Activated T-cell treated with anti-CD3 and anti-CD28 coated beads, Interleukin-2, amount 50 U/mL, for 1 hour (primary cell): ENCODE measurements at regions not wholly inside any gene's neighbourhood (a gene's known extent, or its start where the extent isn't known, plus 50 kb on each side); places are given as distances from the start of the nearest gene placed in this dataset.
"Not testable (repeated sequence)": the region's sequence is repeated elsewhere in the genome, so short reads cannot be mapped to it uniquely, and the experiment has no call there.

ENCODE experiments used
- DNase-seq: peaks from one replicate; pipeline ENCODE4 v3.0.0-alpha.2; 2020

GRCh38 chr11:15300341-15300740 lies 185.6 kb downstream of the INSC start:
- DNase-seq, result no peak

DNA sequence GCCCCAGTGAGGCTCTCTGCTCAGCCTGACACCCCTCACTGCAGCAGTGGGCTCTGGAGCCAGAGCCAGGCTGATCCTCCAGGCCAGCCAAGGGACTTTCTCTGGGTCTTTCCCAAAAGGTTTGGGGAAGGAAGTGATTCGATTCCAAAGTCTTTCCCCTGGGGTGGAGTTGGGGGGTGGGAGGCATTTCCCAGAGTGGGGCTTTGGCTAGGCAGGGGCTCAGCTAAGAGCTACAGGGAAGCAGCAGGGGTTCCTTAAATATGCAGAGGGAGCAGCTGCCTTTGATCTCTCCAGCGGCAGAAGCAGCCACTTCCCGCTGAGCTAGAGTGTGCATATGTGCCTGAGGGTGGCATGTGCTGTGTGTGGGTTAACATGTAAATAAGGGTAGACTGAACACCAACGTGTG lies 192.9 kb downstream of the INSC start:
- DNase-seq, result no peak

DNA sequence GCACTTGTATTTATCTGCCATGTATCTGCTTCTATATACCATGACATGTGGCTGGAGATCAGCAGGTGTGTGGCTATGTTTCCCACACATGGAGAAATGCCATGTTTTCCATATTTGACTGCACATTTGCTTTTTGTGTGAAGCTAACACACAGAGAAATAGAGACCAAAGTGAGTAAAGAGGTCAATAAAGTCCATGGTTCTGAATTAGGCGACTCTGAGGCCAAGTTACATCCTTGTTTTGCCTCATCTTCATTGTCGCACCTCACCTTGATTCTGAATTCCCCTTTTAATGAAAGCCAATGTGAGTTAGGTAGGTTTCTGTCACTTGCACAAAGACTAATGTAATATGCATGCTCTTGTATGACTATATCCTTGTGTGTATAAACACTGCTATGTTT lies 194.1 kb downstream of the INSC start:
- DNase-seq, result no peak

- DNase-seq, result no peak
Observed at GRCh38 chr11:15309296-15309695, 194.6 kb downstream of the INSC start.

DNA sequence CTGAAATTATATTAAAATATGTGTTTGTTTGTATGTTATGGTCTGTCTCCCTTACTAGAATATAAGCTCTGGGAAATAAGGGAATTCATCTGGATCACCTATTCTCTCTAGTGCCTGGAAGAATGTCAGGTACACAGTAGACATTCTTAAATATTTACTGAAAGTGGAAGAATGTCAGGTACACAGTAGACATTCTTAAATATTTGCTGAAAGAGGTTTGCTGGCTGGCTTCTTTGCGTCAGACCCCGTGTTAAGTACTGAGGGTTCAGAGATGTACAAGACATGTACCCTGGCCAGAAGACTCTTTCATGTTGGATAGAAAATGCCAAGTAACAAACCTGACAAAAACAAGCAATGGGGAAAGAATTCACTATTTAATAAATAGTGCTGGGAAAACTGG lies 199.1 kb downstream of the INSC start:
- DNase-seq, result no peak

DNA sequence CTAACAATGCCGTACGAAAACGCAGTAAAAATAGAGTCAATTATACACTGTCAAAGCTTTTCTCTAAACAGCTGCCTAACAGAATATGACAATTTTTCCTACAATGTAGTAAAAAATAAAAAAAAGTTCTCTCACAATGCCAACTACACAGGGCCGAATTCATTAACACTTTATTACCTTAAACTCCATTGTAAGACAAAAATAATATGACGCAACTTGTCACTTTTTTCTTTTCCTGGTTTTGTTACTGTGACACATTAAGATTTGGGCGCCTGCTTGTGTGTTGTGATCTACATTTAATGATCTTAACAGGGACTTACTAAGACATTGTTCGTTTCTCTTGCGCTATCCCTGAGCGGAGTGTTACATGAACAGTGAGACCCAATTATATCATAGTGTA lies 204.1 kb downstream of the INSC start:
- DNase-seq, result no peak

GRCh38 chr11:15326520-15326919 lies 211.8 kb downstream of the INSC start:
- DNase-seq, result no peak

- no peak for DNase-seq
Observed at GRCh38 chr11:15327786-15328231, 213.1 kb downstream of the INSC start.

DNA sequence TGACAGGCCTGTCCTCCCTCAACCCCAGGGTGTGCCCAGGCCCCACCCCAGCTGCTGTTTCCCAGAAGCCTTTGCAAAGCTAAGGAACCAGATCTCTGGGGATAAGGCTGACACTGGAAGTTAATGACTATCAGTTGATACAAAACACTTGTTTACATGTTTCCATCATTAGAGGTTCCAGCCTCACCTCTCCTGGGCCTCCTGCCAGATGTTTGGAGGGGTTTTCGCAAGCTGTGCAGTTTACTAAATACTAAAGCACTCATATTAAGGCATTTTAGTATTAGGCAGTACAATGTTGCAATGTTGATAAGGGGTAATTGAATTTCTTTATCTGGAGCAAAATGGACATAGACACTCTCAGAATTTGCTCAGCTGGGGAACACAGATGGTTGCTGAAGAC lies 218.7 kb downstream of the INSC start:
- DNase-seq, result no peak

- no peak for DNase-seq
Observed at GRCh38 chr11:15334766-15335165, 220.0 kb downstream of the INSC start.

GRCh38 chr11:15336021-15336420 lies 221.3 kb downstream of the INSC start:
- no peak for DNase-seq

DNA sequence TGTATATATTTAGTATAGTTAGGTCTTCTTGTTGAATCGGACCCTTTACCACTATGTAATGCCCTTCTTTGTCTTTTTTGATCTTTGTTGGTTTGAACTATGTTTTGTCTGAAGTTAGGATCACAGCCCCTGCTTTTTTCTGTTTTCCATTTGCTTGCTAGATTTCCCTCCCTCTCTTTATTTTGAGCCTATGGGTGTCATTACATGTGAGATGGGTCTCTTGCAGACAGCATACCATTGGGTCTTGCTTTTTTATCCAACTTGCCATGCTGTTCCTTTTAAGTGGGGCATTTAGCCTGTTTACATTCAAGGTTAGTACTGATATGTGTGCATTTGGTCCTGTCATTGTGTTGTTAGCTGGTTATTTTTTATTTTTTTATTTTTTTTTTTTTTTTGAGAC lies 224.6 kb downstream of the INSC start:
- DNase-seq, result no peak

GRCh38 chr11:15341587-15341986 lies 226.9 kb downstream of the INSC start:
- no peak for DNase-seq

DNA sequence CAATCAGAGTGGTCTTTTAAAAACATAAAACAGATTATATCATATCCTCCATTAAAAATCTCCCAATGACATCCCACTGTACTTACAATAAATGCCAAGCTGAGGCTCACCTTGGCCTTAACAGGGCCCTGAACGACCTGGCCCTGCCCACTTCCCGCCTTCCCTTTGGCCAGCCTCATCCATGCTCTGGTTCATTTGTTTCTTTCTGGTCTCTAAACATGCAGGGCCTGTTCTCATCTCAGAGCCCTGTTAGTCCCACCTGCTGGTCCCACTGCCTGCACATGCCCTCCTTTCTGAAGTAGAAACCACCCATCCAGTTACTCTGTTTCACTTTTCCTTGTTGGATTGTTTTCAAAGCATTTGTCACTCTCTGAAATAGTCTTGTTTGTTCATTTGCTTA lies 227.4 kb downstream of the INSC start:
- no peak for DNase-seq

- DNase-seq, result no peak
Observed at GRCh38 chr11:15346907-15347306, 232.2 kb downstream of the INSC start.

DNA sequence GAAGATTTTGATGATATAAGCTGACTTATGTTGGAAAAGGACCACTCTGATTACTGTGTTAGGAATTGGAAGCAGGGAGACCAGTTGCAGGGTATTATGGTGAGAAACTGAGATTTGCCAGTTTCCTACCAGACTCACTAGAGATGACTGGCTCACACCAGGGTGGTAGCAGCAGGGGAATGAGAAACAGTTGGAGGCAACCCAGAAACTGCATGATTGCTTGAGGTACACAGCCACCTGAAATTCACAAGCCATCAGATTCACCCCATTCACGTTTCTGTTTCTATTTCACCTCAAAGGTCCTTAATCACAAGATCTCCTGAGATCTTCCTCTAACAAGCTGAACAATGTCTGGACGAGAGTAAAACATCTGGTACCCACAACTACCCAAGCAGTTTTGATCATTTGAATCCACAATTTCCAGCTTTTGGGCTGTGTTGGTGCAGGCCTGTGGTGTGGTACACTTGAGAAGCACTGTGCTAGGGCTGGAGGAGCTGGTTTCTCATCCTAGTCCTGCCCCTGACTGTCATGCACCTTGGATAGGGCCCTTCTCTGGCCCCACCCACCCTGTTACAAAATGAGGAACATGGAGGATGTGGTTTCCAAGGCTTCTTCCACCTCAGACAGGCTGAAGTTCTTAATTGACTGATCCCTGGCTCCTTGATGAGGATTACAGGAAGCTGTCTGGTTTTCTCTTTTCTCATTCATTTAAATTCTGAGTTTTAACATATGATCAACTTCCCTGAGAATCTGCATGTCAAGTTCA lies 233.4 kb downstream of the INSC start:
- DNase-seq, result no peak

GRCh38 chr11:15349413-15349812 lies 234.7 kb downstream of the INSC start:
- no peak for DNase-seq

DNA sequence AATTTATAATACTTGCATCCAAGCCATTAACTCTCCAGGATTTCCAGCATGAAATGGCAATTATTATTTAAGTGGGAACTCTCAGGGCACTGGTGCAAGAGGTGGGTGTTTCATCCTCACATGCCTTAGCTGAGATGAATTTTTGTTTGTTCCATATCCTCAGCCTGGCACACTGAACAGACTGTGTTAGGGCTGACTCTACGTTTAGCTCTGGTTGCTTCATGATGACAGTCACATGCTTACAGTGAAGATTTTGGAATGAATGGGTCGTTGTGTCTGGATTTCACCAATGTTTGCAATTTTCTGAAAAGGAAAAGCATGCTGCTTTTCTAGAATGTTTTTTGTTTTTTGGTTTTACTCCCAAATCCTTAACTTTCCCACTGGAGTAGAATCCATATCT lies 246.6 kb downstream of the INSC start:
- DNase-seq, result no peak

GRCh38 chr11:15365286-15365685 lies 250.6 kb downstream of the INSC start:
- not testable (repeated sequence) for DNase-seq

DNA sequence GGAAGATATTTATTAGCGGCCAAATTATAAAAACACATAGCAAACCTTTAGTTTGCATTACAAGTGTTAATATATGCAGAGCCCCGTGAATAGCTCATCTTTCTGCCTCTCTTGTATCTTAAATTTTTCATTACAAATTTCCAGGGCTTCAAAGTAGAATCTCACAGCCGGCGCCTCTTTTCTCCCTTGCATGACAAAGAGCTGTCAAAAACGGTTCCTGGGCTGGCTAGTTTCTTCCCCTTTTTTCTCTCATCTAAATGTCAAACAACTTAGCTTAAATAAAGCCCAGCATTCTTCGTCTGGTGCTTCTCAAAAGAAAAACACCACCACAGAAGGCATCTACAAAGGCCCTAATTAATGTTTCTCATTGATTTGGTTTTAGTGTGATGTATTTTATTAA lies 253.0 kb downstream of the INSC start:
- no peak for DNase-seq

- no peak for DNase-seq
Observed at GRCh38 chr11:15370495-15371147, 255.9 kb downstream of the INSC start.

GRCh38 chr11:15371533-15371932 lies 256.8 kb downstream of the INSC start:
- DNase-seq, result no peak

DNA sequence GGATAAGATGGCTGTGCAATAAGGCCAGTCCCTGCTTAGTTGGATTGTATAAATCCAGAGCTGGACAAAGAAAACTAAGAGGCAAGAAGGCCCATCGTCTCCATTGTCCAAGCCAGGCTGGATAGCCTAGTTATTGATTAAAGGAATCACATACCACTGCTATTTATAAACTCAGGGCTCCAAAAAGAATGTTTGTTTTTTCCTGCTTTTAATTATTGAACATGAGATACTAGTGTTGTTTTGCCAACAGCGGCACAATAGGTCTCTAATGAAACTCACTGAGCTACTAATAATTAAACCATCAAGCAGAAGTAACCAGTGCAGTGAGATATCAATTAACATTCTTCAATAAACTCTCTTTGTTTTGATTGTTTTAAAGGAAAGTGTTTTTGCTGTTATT lies 259.7 kb downstream of the INSC start:
- no peak for DNase-seq

- no peak for DNase-seq
Observed at GRCh38 chr11:15378941-15379340, 264.2 kb downstream of the INSC start.

GRCh38 chr11:15379483-15379882 lies 264.8 kb downstream of the INSC start:
- DNase-seq, result no peak
